HCT116 (cell line): ENCODE measurements at regions not wholly inside any gene's neighbourhood (a gene's known extent, or its start where the extent isn't known, plus 50 kb on each side); places are given as distances from the start of the nearest gene placed in this dataset.

Experiments
- ATAC-seq: fragments of 200-7000 bp; cut with Tn5 transposase; 2 replicates; pipeline ENCODE4 v1.9.1; 2020; ENCODE audit warnings: mild to moderate bottlenecking, moderate library complexity
- BruUV-seq: library from RNA; stranded (reverse); fragments of 400-500 nt; replicated peaks from 2 replicates; lab custom pipeline; 2021; lab: Mats Ljungman, UMichigan
- CTCF ChIA-PET: fragments of 300-600 bp; sonication (Branson Sonifier 250); formaldehyde crosslinking; loops from one replicate; lab custom pipeline; 2021; ENCODE audit warnings: antibody characterized with exemption; lab: Charles Lee
- POLR2A ChIA-PET: fragments of 300-600, 350-600 bp; sonication (Branson Sonifier 250); formaldehyde crosslinking; loops from one replicate; lab custom pipeline; 2021; ENCODE audit warnings: antibody characterized with exemption; lab: Charles Lee
- RAD21 ChIA-PET, 2 experiments: fragments of 300-600 bp; sonication (Branson Sonifier 250); formaldehyde crosslinking; loops; one replicate each; lab custom pipeline; 2023; ENCODE audit warnings: low total read pairs in 2 of 2; ENCODE audit not compliant: uncharacterized antibody in 2 of 2, unreplicated experiment in 2 of 2, low non-redundant PET in 1 of 2; lab: Charles Lee
- DNase-seq: peaks from one replicate; pipeline ENCODE4 v3.0.0-alpha.2; 2010; ENCODE audit warnings: low read depth, low spot score
- H2AFZ ChIP-seq: fragments of 200-600 bp; shearing (Covaris generic), sonication (generic); 2 replicates; pipeline ENCODE4 v1.6.1; 2017; ENCODE audit warnings: low read depth, mixed run types, mixed read lengths, antibody characterized with exemption, low read length; ENCODE audit not compliant: poor library complexity, severe bottlenecking
- H3K27ac ChIP-seq: 2 replicates; pipeline ENCODE4 v1.5.1; 2012; ENCODE audit warnings: low read depth, low read length
- H3K27me3 ChIP-seq: fragments of 200-600 bp; sonication (generic); 2 replicates; pipeline ENCODE4 v1.6.1; 2016; ENCODE audit warnings: mixed run types, low read length, mixed read lengths; ENCODE audit not compliant: insufficient read depth
- H3K36me3 ChIP-seq, 2 experiments: fragments of 200-500 bp in 1 of 2; fragments of 200-600 bp in 1 of 2; sonication (Bioruptor generic) in 1 of 2; sonication (generic) in 1 of 2; 2 replicates each; pipeline versions ENCODE4 v1.5.1 to v1.6.1; 2014 to 2016; ENCODE audit warnings: low read length in 2 of 2, inconsistent platforms in 1 of 2, mixed read lengths in 1 of 2, mixed run types in 1 of 2; ENCODE audit not compliant: insufficient read depth in 2 of 2, control insufficient read depth in 1 of 2
- H3K4me1 ChIP-seq, 2 experiments: fragments of 200-600 bp in 1 of 2; sonication (generic) in 1 of 2; 2 replicates each; pipeline versions ENCODE4 v1.5.1 to v1.6.1; 2012 to 2017; ENCODE audit warnings: low read length in 2 of 2, inconsistent platforms in 1 of 2, mild to moderate bottlenecking in 1 of 2, mixed read lengths in 1 of 2, mixed run types in 1 of 2, moderate library complexity in 1 of 2; ENCODE audit not compliant: insufficient read depth in 2 of 2, control insufficient read depth in 1 of 2
- H3K4me2 ChIP-seq: fragments of 200-600 bp; sonication (generic); 2 replicates; pipeline ENCODE4 v1.6.1; 2017; ENCODE audit warnings: mixed run types, low read length, mixed read lengths
- H3K4me3 ChIP-seq, 2 experiments: fragments of 200-600 bp in 1 of 2; sonication (generic) in 1 of 2; replicated peaks in 1 of 2; 2 replicates each; pipeline ENCODE4 v1.5.1; 2011 to 2016; ENCODE audit warnings: low read length in 2 of 2, control low read depth in 1 of 2, low read depth in 1 of 2, mild to moderate bottlenecking in 1 of 2, mixed read lengths in 1 of 2, mixed run types in 1 of 2
- H3K79me2 ChIP-seq: fragments of 200-600 bp; sonication (generic); 2 replicates; pipeline ENCODE4 v1.6.1; 2017; ENCODE audit warnings: mild to moderate bottlenecking, mixed run types, low read length, moderate library complexity, mixed read lengths; ENCODE audit not compliant: insufficient read depth
- H3K9ac ChIP-seq: fragments of 200-600 bp; sonication (generic); 2 replicates; pipeline ENCODE4 v1.6.1; 2016; ENCODE audit warnings: low read length, mixed read lengths
- H3K9me2 ChIP-seq: fragments of 200-600 bp; sonication (generic), shearing (Covaris generic); 2 replicates; pipeline ENCODE4 v1.6.1; 2017; ENCODE audit warnings: mixed run types, mild to moderate bottlenecking, moderate library complexity; ENCODE audit not compliant: insufficient read depth
- H3K9me3 ChIP-seq, 2 experiments: fragments of 200-500 bp in 1 of 2; fragments of 200-600 bp in 1 of 2; sonication (Bioruptor generic) in 1 of 2; sonication (generic) in 1 of 2; 2 replicates each; pipeline ENCODE4 v1.6.1; 2014 to 2017; ENCODE audit warnings: low read length in 2 of 2, mixed read lengths in 2 of 2, inconsistent platforms in 1 of 2, low read depth in 1 of 2, mild to moderate bottlenecking in 1 of 2, mixed run types in 1 of 2, moderate library complexity in 1 of 2; ENCODE audit not compliant: control insufficient read depth in 1 of 2, insufficient read depth in 1 of 2
- H4K20me1 ChIP-seq: fragments of 200-600 bp; sonication (generic), shearing (Covaris generic); 2 replicates; pipeline ENCODE4 v1.6.1; 2017; ENCODE audit warnings: mixed run types, mild to moderate bottlenecking, moderate library complexity; ENCODE audit not compliant: insufficient read depth
- CTCF ChIP-seq, 3 experiments: fragments of 200-600 bp in 1 of 3; sonication (generic) in 1 of 3; IDR thresholded peaks in 2 of 3; conservative IDR thresholded peaks in 1 of 3; 2 replicates each; pipeline ENCODE4 v1.5.1; 2012 to 2017; ENCODE audit warnings: low read depth in 2 of 3, low read length in 2 of 3, antibody characterized with exemption in 1 of 3, borderline replicate concordance in 1 of 3, control low read depth in 1 of 3, mild to moderate bottlenecking in 1 of 3, mixed read lengths in 1 of 3, mixed run types in 1 of 3, moderate library complexity in 1 of 3; ENCODE audit not compliant: insufficient read depth in 1 of 3
- EGR1 ChIP-seq: IDR thresholded peaks from 2 replicates; pipeline ENCODE4 v1.6.1; 2012; ENCODE audit warnings: low read depth
- EZH2 ChIP-seq: fragments of 200-600 bp; sonication (generic); IDR thresholded peaks from 2 replicates; pipeline ENCODE4 v1.6.1; 2017; ENCODE audit warnings: antibody characterized with exemption, mixed run types
- FOSL1 ChIP-seq: IDR thresholded peaks from 2 replicates; pipeline ENCODE4 v1.6.1; 2012; ENCODE audit warnings: low read depth
- JUND ChIP-seq: IDR thresholded peaks from 2 replicates; pipeline ENCODE4 v1.6.1; 2012
- RAD21 ChIP-seq: IDR thresholded peaks from 2 replicates; pipeline ENCODE4 v1.6.1; 2012; ENCODE audit warnings: low read depth, mild to moderate bottlenecking
- SIN3A ChIP-seq: IDR thresholded peaks from 2 replicates; pipeline ENCODE4 v1.6.1; 2012; ENCODE audit warnings: low read depth
- SP1 ChIP-seq: IDR thresholded peaks from 2 replicates; pipeline ENCODE4 v1.6.1; 2012; ENCODE audit warnings: low read depth
- SRF ChIP-seq: IDR thresholded peaks from 2 replicates; pipeline ENCODE4 v1.6.1; 2012; ENCODE audit warnings: low read depth
- YY1 ChIP-seq: IDR thresholded peaks from 2 replicates; pipeline ENCODE4 v1.6.1; 2011; ENCODE audit warnings: low read length, low read depth, moderate library complexity, mild to moderate bottlenecking; ENCODE audit not compliant: insufficient replicate concordance; ENCODE audit errors: extremely low read depth
- intact Hi-C: fragments of 100-400 bp; cut with micrococcal nuclease; formaldehyde crosslinking; loops from 2 replicates; pipeline ENCODE4 v1.10.0; 2022
- TF ChIP-seq, protein P1 (sequence below): IDR thresholded peaks from 2 replicates; pipeline ENCODE4 v1.6.1; 2012

GRCh38 chrX:122857734-122858133 lies 326.3 kb upstream of the GRIA3 start:
- CTCF ChIA-PET = no interaction called here
- no peaks in the 10 kb centered on the region for H3K9me3 ChIP-seq
- no peak for ATAC-seq

More at GRCh38 chrX:122857734-122858133, 326.3 kb upstream of the GRIA3 start:
- POLR2A ChIA-PET = no interaction called here
- Histone ChIP-seq H3K9ac (no peak overlapping the region), H4K20me1 (no peaks in the 10 kb centered on the region), H3K4me2 (no peak overlapping the region), H3K27ac (no peak overlapping the region)
- TF ChIP-seq, protein P1, sequence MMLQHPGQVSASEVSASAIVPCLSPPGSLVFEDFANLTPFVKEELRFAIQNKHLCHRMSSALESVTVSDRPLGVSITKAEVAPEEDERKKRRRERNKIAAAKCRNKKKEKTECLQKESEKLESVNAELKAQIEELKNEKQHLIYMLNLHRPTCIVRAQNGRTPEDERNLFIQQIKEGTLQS = no peak
- TF ChIP-seq EZH2 (no peak), SP1 (no peak), SRF (no peak), YY1 (no peak), SIN3A (no peak), RAD21 (no peak), EGR1 (no peak), FOSL1 (no peak), CTCF (IDR thresholded peaks at IDR 0.05 in 2 of 3, conservative IDR thresholded peaks at IDR 0.05 in 1 of 3; ENCODE audit: borderline replicate concordance in 1 of 3, insufficient read depth in 1 of 3, low read depth in 2 of 3, low read length in 2 of 3) (no peak), JUND (no peak)
- TF ChIP-seq, all 23 proteins: peak for 0
- intact Hi-C loops = no loop called here
- H3K27me3 ChIP-seq = no peaks in the 10 kb centered on the region
- no peak overlapping the region for H2AFZ ChIP-seq
- BruUV-seq = no TSS peak
- no peak overlapping the region for H3K4me3 ChIP-seq
- H3K4me1 ChIP-seq = no peaks in the 10 kb centered on the region
- RAD21 ChIA-PET = no interaction called here
- H3K36me3 ChIP-seq = no peaks in the 10 kb centered on the region
- DNase-seq = no peak
- no peaks in the 10 kb centered on the region for H3K9me2 ChIP-seq
- no peaks in the 10 kb centered on the region for H3K79me2 ChIP-seq
